Large intestine (tissue), 3 donors: ENCODE measurements at regions not wholly inside any gene's neighbourhood (a gene's known extent, or its start where the extent isn't known, plus 50 kb on each side); places are given as distances from the start of the nearest gene placed in this dataset.

Source experiments
- DNase-seq, 2 donors: peaks; one replicate each; pipeline versions ENCODE4 v3.0.0 to v3.0.0-alpha.2; 2013
- H3K27ac ChIP-seq: one replicate; pipeline ENCODE4 v1.5.1; 2013; ENCODE audit warnings: low read length
- H3K27me3 ChIP-seq: 2 replicates; pipeline ENCODE4 v1.6.1; 2013; ENCODE audit warnings: low read length; ENCODE audit not compliant: control insufficient read depth, insufficient read depth
- H3K36me3 ChIP-seq: 2 replicates; pipeline ENCODE4 v1.6.1; 2013; ENCODE audit warnings: low read length; ENCODE audit not compliant: control insufficient read depth, insufficient read depth
- H3K4me1 ChIP-seq: one replicate; pipeline ENCODE4 v1.6.1; 2013; ENCODE audit warnings: low read length; ENCODE audit not compliant: control insufficient read depth, insufficient read depth
- H3K4me3 ChIP-seq: one replicate; pipeline ENCODE4 v1.5.1; 2013; ENCODE audit warnings: low read length
- H3K9me3 ChIP-seq: one replicate; pipeline ENCODE4 v1.6.1; 2013; ENCODE audit warnings: mild to moderate bottlenecking, low read depth, low read length, moderate library complexity; ENCODE audit not compliant: control insufficient read depth
- WGBS: methylation state at CpG from one replicate; pipeline ENCODE4 v1.1.5; 2013; ENCODE audit warnings: low lambda C conversion rate; ENCODE audit not compliant: insufficient coverage; 5-methylcytosine and 5-hydroxymethylcytosine counted together

- 93% methylated on average over 3 of the region's 7 CpGs for WGBS
- no peak for DNase-seq
- H3K27me3 ChIP-seq = no peaks in the 10 kb centered on the region
Observed at GRCh38 chr19:31144075-31144870, 205.0 kb downstream of the TSHZ3 start.

DNA sequence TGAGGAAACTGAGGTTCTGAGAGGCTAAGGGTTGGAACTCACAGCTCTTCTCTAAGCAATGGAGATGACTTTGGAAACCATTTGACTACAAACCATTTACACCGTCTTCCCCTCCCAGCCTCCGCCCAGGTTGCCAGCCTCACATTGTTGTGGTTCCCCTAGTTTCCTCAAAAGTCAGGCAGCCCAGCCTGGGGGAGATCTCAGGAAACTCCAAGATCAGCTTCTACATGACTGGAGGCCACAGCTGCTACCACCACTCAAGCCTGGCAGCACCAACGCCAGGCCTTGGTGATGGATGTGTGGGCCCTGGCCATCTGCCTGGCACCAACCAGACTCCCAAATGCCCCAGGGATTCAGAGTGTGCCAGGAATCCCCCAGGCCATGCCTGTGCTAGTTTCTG is 207.9 kb downstream of the TSHZ3 start:
- H3K4me3 ChIP-seq = no peak overlapping the region
- H3K9me3 ChIP-seq = no peaks in the 10 kb centered on the region
- no peak for DNase-seq
- no peaks in the 10 kb centered on the region for H3K4me1 ChIP-seq
- no CpG with 5 or more reads among the region's 3 CpGs for WGBS
- H3K36me3 ChIP-seq = no peaks in the 10 kb centered on the region
- H3K27ac ChIP-seq = no peak overlapping the region
- H3K27me3 ChIP-seq = no peaks in the 10 kb centered on the region

More at GRCh38 chr19:31144075-31144870, 205.0 kb downstream of the TSHZ3 start:
- Histone ChIP-seq H3K36me3 (no peaks in the 10 kb centered on the region), H3K27ac (no peak overlapping the region), H3K9me3 (no peaks in the 10 kb centered on the region), H3K4me1 (no peaks in the 10 kb centered on the region), H3K4me3 (no peak overlapping the region)

- Histone ChIP-seq H3K36me3 (no peaks in the 10 kb centered on the region), H3K4me1 (no peaks in the 10 kb centered on the region), H3K9me3 (no peaks in the 10 kb centered on the region), H3K27ac (no peak overlapping the region), H3K4me3 (no peak overlapping the region), H3K27me3 (no peaks in the 10 kb centered on the region)
- WGBS = no CpG with 5 or more reads among the region's 6 CpGs
- DNase-seq = no peak
Observed at GRCh38 chr19:31140717-31141116, 208.5 kb downstream of the TSHZ3 start.

GRCh38 chr19:31139871-31140505 is 209.2 kb downstream of the TSHZ3 start:
- Histone ChIP-seq H3K4me3 (no peak overlapping the region), H3K27ac (no peak overlapping the region), H3K27me3 (no peaks in the 10 kb centered on the region), H3K36me3 (no peaks in the 10 kb centered on the region), H3K9me3 (no peaks in the 10 kb centered on the region), H3K4me1 (no peaks in the 10 kb centered on the region)
- WGBS = 83% methylated on average over 3 of the region's 9 CpGs
- no peak for DNase-seq

GRCh38 chr19:31138077-31138476 is 211.2 kb downstream of the TSHZ3 start:
- WGBS = no CpG with 5 or more reads among the region's 1 CpG
- H3K4me3 ChIP-seq = no peak overlapping the region
- no peak overlapping the region for H3K27ac ChIP-seq
- no peak for DNase-seq
- H3K27me3 ChIP-seq = no peaks in the 10 kb centered on the region
- no peaks in the 10 kb centered on the region for H3K36me3 ChIP-seq
- no peaks in the 10 kb centered on the region for H3K9me3 ChIP-seq
- H3K4me1 ChIP-seq = no peaks in the 10 kb centered on the region

- Histone ChIP-seq H3K27me3 (no peaks in the 10 kb centered on the region), H3K9me3 (no peaks in the 10 kb centered on the region), H3K27ac (no peak overlapping the region), H3K4me3 (no peak overlapping the region), H3K4me1 (no peaks in the 10 kb centered on the region), H3K36me3 (no peaks in the 10 kb centered on the region)
- WGBS = 63% methylated on average over 1 of the region's 2 CpGs
- DNase-seq = no peak
Observed at GRCh38 chr19:31135841-31136240, 213.4 kb downstream of the TSHZ3 start.

DNA sequence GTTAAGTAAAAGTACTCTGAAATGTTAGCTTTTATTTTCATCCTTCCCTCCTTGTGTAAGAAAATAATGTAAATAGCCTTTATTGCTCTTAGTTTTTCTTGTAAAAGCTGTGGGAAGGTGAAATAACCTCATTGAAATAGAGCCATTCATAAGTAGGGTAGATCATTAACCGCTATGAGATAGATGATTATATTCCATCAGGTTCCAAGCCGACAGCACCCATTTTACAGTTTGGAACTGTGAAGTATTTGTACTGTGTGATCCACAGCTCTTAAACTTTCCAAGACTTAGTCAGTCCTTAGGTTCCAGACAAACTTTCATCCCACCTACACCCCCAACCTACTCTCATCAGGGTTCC is 216.5 kb downstream of the TSHZ3 start:
- no CpG with 5 or more reads among the region's 2 CpGs for WGBS
- H3K4me3 ChIP-seq = no peak overlapping the region
- no peaks in the 10 kb centered on the region for H3K9me3 ChIP-seq
- no peaks in the 10 kb centered on the region for H3K4me1 ChIP-seq
- no peaks in the 10 kb centered on the region for H3K36me3 ChIP-seq
- DNase-seq = no peak
- no peak overlapping the region for H3K27ac ChIP-seq
- H3K27me3 ChIP-seq = no peaks in the 10 kb centered on the region

DNA sequence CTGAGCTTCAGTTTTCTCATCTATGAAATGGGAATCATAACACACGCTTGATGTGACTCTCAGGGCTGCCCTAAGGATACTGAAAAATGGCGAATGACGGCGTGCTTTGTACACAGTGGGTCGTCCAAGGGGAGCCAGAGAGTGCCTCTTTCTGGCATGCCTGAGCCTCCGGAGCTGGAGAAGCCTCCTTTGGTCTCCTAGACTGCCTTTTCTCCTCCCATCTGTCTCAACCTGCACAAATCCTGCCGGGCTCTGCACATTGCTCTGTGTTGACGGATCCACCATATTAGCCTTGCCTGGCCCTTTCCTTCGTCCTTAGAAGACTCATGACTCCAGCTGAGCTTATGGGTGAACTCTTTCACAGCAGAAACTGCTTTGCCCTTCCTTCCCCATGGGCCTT is 220.9 kb downstream of the TSHZ3 start:
- Histone ChIP-seq H3K9me3 (no peaks in the 10 kb centered on the region), H3K27me3 (no peaks in the 10 kb centered on the region), H3K4me1 (no peaks in the 10 kb centered on the region), H3K36me3 (no peaks in the 10 kb centered on the region), H3K27ac (no peak overlapping the region), H3K4me3 (no peak overlapping the region)
- DNase-seq = no peak
- no CpG with 5 or more reads among the region's 9 CpGs for WGBS

DNA sequence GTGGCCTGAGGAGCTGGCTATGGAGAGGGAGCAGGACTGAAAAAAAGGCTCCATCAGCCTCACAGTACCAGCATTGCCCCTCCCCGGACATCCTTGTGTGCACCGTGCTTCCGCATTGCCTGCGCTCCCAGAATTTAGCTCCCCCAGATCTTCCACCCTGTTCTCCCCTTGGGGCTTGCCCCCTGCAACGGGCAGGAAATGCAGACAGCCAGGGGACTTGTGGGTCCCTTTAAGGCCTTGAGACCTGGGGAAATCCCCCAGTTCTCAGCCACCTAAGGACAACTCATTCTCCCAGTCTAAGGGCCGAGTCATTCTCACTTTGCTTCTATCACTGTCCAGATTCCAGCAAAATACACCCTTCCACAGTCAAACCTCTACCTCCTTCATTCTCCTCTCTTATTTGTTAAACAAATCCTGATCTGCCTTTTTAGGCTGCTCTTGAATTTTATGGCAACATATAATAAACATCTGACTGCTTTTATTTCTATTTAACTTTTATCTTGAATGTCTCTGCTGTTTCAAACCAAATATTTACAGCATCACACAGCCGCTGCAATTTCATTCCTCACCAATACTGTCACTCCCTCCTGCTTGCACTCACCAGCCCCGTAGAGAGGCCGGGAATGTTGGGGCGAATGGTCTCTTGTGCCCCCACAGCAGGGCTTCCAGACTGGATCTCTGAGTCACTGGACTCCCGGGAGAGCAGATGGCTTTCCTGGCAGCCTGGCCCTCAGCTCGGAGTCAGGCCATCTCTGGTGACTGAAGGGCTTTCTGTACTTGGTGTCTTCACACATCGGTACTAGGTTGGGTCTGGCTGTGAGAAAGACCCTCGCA is 221.9 kb downstream of the TSHZ3 start:
- no peaks in the 10 kb centered on the region for H3K27me3 ChIP-seq
- no peak overlapping the region for H3K27ac ChIP-seq
- no peaks in the 10 kb centered on the region for H3K9me3 ChIP-seq
- DNase-seq = peak in 1 of 2 donors; percentile 16
- no CpG with 5 or more reads among the region's 14 CpGs for WGBS
- no peaks in the 10 kb centered on the region for H3K36me3 ChIP-seq
- no peak overlapping the region for H3K4me3 ChIP-seq
- H3K4me1 ChIP-seq = no peaks in the 10 kb centered on the region

DNA sequence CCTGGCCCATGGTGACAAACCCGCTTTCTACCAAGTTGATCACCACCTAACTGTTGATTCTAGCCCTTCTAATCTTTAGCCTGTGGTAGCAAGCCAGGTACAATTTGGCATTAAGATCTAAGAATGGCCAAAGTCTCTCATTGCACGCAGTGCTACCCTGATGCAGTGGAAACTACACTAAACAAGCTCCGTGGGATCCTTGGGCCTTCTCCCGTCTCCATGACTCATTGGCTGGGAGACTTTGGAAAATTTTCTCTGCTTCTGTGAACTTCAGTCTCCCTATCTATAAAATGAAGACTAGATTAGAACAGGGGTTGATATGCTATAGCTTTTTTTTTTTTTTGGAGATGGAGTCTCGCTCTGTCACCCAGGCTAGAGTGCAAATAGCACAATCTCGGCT is 223.0 kb downstream of the TSHZ3 start:
- no peak for DNase-seq
- no peaks in the 10 kb centered on the region for H3K4me1 ChIP-seq
- no peak overlapping the region for H3K4me3 ChIP-seq
- no peaks in the 10 kb centered on the region for H3K9me3 ChIP-seq
- H3K36me3 ChIP-seq = no peaks in the 10 kb centered on the region
- no peak overlapping the region for H3K27ac ChIP-seq
- WGBS = no CpG with 5 or more reads among the region's 6 CpGs
- H3K27me3 ChIP-seq = no peaks in the 10 kb centered on the region
